ENCODE measurements at regions not wholly inside any gene's neighbourhood (a gene's known extent, or its start where the extent isn't known, plus 50 kb on each side); places are given as distances from the start of the nearest gene placed in this dataset.

DNA sequence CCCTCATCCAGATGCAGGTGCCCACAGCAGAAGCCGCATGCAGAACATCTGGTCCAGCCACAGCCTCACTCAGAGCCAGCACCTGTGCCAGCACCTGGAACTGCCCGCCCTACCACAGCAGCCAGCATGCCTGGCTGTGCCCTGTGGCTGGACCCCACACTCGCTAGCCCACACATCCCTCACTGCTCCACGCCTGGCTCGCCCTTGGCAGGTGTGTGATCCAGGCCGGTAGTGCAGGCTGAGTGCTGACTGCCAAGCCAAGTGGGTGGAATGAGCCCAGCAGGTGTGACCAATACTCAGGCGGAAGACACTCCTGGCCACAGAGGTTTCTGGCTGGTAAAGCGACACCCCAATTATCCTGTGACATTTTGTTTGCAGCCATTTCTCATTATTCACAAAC, 162.4 kb upstream of the ROBO1 start:
- TF ChIP-seq, protein P1, sequence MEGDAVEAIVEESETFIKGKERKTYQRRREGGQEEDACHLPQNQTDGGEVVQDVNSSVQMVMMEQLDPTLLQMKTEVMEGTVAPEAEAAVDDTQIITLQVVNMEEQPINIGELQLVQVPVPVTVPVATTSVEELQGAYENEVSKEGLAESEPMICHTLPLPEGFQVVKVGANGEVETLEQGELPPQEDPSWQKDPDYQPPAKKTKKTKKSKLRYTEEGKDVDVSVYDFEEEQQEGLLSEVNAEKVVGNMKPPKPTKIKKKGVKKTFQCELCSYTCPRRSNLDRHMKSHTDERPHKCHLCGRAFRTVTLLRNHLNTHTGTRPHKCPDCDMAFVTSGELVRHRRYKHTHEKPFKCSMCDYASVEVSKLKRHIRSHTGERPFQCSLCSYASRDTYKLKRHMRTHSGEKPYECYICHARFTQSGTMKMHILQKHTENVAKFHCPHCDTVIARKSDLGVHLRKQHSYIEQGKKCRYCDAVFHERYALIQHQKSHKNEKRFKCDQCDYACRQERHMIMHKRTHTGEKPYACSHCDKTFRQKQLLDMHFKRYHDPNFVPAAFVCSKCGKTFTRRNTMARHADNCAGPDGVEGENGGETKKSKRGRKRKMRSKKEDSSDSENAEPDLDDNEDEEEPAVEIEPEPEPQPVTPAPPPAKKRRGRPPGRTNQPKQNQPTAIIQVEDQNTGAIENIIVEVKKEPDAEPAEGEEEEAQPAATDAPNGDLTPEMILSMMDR (IDR thresholded peaks at IDR 0.05) = no peak
- no peak for TF ChIP-seq POLR2A (IDR thresholded peaks at IDR 0.05)
